Esophagus muscularis mucosa (tissue), 4 donors: ENCODE measurements at regions not wholly inside any gene's neighbourhood (a gene's known extent, or its start where the extent isn't known, plus 50 kb on each side); places are given as distances from the start of the nearest gene placed in this dataset.
"Not testable (repeated sequence)": the region's sequence is repeated elsewhere in the genome, so short reads cannot be mapped to it uniquely, and the experiment has no call there.

Source experiments
- DNase-seq: peaks from one replicate; pipeline ENCODE4 v3.0.0-alpha.2; 2017; ENCODE audit errors: extremely low spot score
- H3K27ac ChIP-seq, 4 donors: fragments of 200-600 bp; sonication (generic); replicated peaks in 1 of 4; 1 replicate in 3 of 4; 2 replicates in 1 of 4; pipeline ENCODE4 v1.5.1; 2016 to 2019; ENCODE audit warnings: mild to moderate bottlenecking in 1 of 4
- H3K27me3 ChIP-seq, 4 donors: fragments of 200-600 bp; sonication (generic); one replicate each; pipeline versions ENCODE4 v1.5.1 to v1.6.0; 2016 to 2019
- H3K36me3 ChIP-seq, 4 donors: fragments of 200-600 bp; sonication (generic); one replicate each; pipeline ENCODE4 v1.5.1; 2016 to 2019
- H3K4me1 ChIP-seq, 4 donors: fragments of 200-600 bp; sonication (generic); one replicate each; pipeline ENCODE4 v1.5.1; 2016 to 2019
- H3K4me3 ChIP-seq, 4 donors: fragments of 200-600 bp; sonication (generic); 1 replicate in 2 of 4; 2 replicates in 2 of 4; pipeline ENCODE4 v1.5.1; 2016 to 2019; ENCODE audit warnings: mild to moderate bottlenecking in 4 of 4, moderate library complexity in 1 of 4
- H3K9me3 ChIP-seq, 4 donors: fragments of 200-600 bp; sonication (generic); 1 replicate in 3 of 4; 2 replicates in 1 of 4; pipeline ENCODE4 v1.5.1; 2016 to 2019
- EP300 ChIP-seq: sonication (generic); formaldehyde crosslinking; IDR thresholded peaks from one replicate; pipeline ENCODE4 v1.6.1; 2017; ENCODE audit warnings: antibody characterized with exemption
- POLR2A ChIP-seq: fragments of 450-650 bp; IDR thresholded peaks from one replicate; pipeline ENCODE4 v1.6.1; 2017; ENCODE audit warnings: antibody characterized with exemption, moderate library complexity, mild to moderate bottlenecking, low read depth
- POLR2AphosphoS5 ChIP-seq, 2 donors: sonication (generic); formaldehyde crosslinking; IDR thresholded peaks; one replicate each; pipeline ENCODE4 v1.6.1; 2017; ENCODE audit warnings: antibody characterized with exemption in 2 of 2
- WGBS: methylation state at CpG from one replicate; pipeline ENCODE4 v1.1.5; 2018; 5-methylcytosine and 5-hydroxymethylcytosine counted together
- intact Hi-C: fragments of 100-400 bp; cut with DNase I; formaldehyde crosslinking; loops from one replicate; pipeline ENCODE4 v1.15.1; 2023
- TF ChIP-seq, protein P1 (sequence below), 3 experiments: fragments of 200-600 bp in 2 of 3; fragments of 450-650 bp in 1 of 3; sonication (generic) in 2 of 3; IDR thresholded peaks; one replicate each; pipeline ENCODE4 v1.5.1; 2017 to 2019; ENCODE audit warnings: antibody characterized with exemption in 3 of 3, mild to moderate bottlenecking in 2 of 3, moderate library complexity in 1 of 3

GRCh38 chr9:2269778-2270177 lies 254.6 kb downstream of the SMARCA2 start:
- H3K27me3 ChIP-seq: peaks cover 0 to 4% (median 0%) of the 10 kb centered on the region in 4 donors
- DNase-seq: no peak
- no peak for TF ChIP-seq POLR2AphosphoS5 (IDR thresholded peaks at IDR 0.05)
- TF ChIP-seq, protein P1, sequence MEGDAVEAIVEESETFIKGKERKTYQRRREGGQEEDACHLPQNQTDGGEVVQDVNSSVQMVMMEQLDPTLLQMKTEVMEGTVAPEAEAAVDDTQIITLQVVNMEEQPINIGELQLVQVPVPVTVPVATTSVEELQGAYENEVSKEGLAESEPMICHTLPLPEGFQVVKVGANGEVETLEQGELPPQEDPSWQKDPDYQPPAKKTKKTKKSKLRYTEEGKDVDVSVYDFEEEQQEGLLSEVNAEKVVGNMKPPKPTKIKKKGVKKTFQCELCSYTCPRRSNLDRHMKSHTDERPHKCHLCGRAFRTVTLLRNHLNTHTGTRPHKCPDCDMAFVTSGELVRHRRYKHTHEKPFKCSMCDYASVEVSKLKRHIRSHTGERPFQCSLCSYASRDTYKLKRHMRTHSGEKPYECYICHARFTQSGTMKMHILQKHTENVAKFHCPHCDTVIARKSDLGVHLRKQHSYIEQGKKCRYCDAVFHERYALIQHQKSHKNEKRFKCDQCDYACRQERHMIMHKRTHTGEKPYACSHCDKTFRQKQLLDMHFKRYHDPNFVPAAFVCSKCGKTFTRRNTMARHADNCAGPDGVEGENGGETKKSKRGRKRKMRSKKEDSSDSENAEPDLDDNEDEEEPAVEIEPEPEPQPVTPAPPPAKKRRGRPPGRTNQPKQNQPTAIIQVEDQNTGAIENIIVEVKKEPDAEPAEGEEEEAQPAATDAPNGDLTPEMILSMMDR (IDR thresholded peaks at IDR 0.05): no peak
- no peaks in the 10 kb centered on the region for H3K36me3 ChIP-seq
- no peaks in the 10 kb centered on the region for H3K9me3 ChIP-seq
- no peak overlapping the region for H3K4me3 ChIP-seq
- H3K4me1 ChIP-seq: peaks cover 5 to 12% (median 11%) of the 10 kb centered on the region in 4 donors
- WGBS: 71% methylated on average over 3 of the region's 3 CpGs
- H3K27ac ChIP-seq: no peak overlapping the region
- intact Hi-C loops: no loop called here

- no peaks in the 10 kb centered on the region for H3K27me3 ChIP-seq
- H3K27ac ChIP-seq: no peak overlapping the region
- WGBS: 82% methylated on average over 5 of the region's 5 CpGs
- H3K9me3 ChIP-seq: no peaks in the 10 kb centered on the region
- H3K36me3 ChIP-seq: no peaks in the 10 kb centered on the region
- no peak for DNase-seq
- H3K4me1 ChIP-seq: peaks cover 5 to 12% (median 11%) of the 10 kb centered on the region in 4 donors
- H3K4me3 ChIP-seq: no peak overlapping the region
- TF ChIP-seq POLR2AphosphoS5 (IDR thresholded peaks at IDR 0.05) (no peak), POLR2A (no peak), EP300 (no peak)
- TF ChIP-seq, protein P1 (IDR thresholded peaks at IDR 0.05): no peak
- intact Hi-C loops: no loop called here
These were observed 255.4 kb downstream of the SMARCA2 start for GRCh38 chr9:2270565-2270964.

DNA sequence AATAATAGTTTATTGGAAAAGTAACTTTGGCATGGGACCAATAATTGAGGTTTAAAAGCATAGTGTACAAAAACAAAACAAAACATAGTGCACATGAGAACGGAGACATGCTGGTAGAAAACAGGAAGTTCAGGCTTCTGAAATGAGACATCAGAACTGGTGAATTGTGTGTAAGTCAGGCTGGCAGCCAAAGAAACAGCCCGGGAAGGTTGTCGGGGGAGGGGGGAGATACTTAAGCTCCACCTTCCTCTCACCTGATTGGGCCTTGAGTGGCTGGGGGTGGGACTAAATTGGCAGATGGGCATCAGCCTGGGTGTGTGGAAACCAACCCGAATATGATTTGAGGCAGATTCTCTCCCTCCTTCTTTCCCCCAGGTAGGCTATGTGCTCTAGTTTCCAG lies 256.3 kb downstream of the SMARCA2 start:
- intact Hi-C loops: no loop called here

GRCh38 chr9:2274762-2275161 lies 259.6 kb downstream of the SMARCA2 start:
- Histone ChIP-seq H3K27ac (no peak overlapping the region), H3K9me3 (no peaks in the 10 kb centered on the region), H3K27me3 (no peaks in the 10 kb centered on the region), H3K4me3 (no peak overlapping the region), H3K36me3 (no peaks in the 10 kb centered on the region), H3K4me1 (no peaks in the 10 kb centered on the region)
- DNase-seq: no peak
- TF ChIP-seq, protein P1 (IDR thresholded peaks at IDR 0.05): no peak
- TF ChIP-seq POLR2AphosphoS5 (IDR thresholded peaks at IDR 0.05) (no peak), EP300 (no peak), POLR2A (no peak)
- intact Hi-C loops: no loop called here
- 80% methylated on average over 4 of the region's 4 CpGs for WGBS

More for the DNA sequence above, 256.3 kb downstream of the SMARCA2 start:
- H3K4me1 ChIP-seq: peaks cover 5 to 12% (median 11%) of the 10 kb centered on the region in 4 donors
- H3K4me3 ChIP-seq: no peak overlapping the region
- no peaks in the 10 kb centered on the region for H3K9me3 ChIP-seq
- no peak for TF ChIP-seq EP300
- no peak for TF ChIP-seq POLR2AphosphoS5 (IDR thresholded peaks at IDR 0.05)
- TF ChIP-seq, protein P1 (IDR thresholded peaks at IDR 0.05): no peak
- no peak for TF ChIP-seq POLR2A
- no peaks in the 10 kb centered on the region for H3K36me3 ChIP-seq
- 54% methylated on average over 4 of the region's 4 CpGs for WGBS
- H3K27ac ChIP-seq: no peak overlapping the region
- no peaks in the 10 kb centered on the region for H3K27me3 ChIP-seq
- no peak for DNase-seq

GRCh38 chr9:2276296-2276695 lies 261.1 kb downstream of the SMARCA2 start:
- TF ChIP-seq POLR2A (no peak), EP300 (no peak), POLR2AphosphoS5 (IDR thresholded peaks at IDR 0.05) (no peak)
- TF ChIP-seq, protein P1 (IDR thresholded peaks at IDR 0.05): no peak
- Histone ChIP-seq H3K4me1 (no peaks in the 10 kb centered on the region), H3K9me3 (no peaks in the 10 kb centered on the region), H3K4me3 (no peak overlapping the region), H3K27me3 (no peaks in the 10 kb centered on the region), H3K36me3 (no peaks in the 10 kb centered on the region), H3K27ac (no peak overlapping the region)
- no peak for DNase-seq
- intact Hi-C loops: no loop called here
- WGBS: 94% methylated on average over 10 of the region's 10 CpGs

- DNase-seq, H3K27me3 ChIP-seq, H3K4me1 ChIP-seq, H3K27ac ChIP-seq, H3K4me3 ChIP-seq, H3K9me3 ChIP-seq, H3K36me3 ChIP-seq, intact Hi-C loops: not testable (repeated sequence)
- WGBS: 90% methylated on average over 9 of the region's 9 CpGs
These were observed 262.0 kb downstream of the SMARCA2 start for GRCh38 chr9:2277133-2277532.

- H3K27ac ChIP-seq, H3K27me3 ChIP-seq, H3K4me1 ChIP-seq, intact Hi-C loops, H3K9me3 ChIP-seq, H3K36me3 ChIP-seq, DNase-seq, H3K4me3 ChIP-seq: not testable (repeated sequence)
- 93% methylated on average over 12 of the region's 12 CpGs for WGBS
These were observed 262.5 kb downstream of the SMARCA2 start for GRCh38 chr9:2277644-2278043.
